ENCODE measurements at regions not wholly inside any gene's neighbourhood (a gene's known extent, or its start where the extent isn't known, plus 50 kb on each side); places are given as distances from the start of the nearest gene placed in this dataset.

DNA sequence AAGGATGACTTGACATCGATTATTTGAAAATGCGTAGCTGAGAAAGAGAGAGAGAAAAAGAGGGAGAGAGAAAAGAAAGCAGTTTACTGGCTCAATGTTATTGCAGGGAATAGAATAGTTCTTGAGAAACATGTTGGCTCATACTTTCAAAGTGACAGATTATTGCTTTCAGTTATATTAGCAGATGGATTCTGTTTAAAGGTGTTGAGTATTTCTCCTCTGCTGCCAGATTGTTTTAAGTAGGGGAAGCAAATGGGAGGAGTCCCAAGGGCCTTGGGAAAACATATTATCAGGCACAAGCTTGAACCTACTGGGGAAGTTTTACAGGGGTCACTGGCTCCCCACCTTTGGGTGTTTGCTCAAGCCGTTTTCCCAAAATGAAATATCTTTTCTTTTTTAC, 203.8 kb upstream of the SRRM4 start (continued):
- TF ChIP-seq, protein P1, sequence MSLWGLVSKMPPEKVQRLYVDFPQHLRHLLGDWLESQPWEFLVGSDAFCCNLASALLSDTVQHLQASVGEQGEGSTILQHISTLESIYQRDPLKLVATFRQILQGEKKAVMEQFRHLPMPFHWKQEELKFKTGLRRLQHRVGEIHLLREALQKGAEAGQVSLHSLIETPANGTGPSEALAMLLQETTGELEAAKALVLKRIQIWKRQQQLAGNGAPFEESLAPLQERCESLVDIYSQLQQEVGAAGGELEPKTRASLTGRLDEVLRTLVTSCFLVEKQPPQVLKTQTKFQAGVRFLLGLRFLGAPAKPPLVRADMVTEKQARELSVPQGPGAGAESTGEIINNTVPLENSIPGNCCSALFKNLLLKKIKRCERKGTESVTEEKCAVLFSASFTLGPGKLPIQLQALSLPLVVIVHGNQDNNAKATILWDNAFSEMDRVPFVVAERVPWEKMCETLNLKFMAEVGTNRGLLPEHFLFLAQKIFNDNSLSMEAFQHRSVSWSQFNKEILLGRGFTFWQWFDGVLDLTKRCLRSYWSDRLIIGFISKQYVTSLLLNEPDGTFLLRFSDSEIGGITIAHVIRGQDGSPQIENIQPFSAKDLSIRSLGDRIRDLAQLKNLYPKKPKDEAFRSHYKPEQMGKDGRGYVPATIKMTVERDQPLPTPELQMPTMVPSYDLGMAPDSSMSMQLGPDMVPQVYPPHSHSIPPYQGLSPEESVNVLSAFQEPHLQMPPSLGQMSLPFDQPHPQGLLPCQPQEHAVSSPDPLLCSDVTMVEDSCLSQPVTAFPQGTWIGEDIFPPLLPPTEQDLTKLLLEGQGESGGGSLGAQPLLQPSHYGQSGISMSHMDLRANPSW (CRISPR knock-in tag; IDR thresholded peaks at IDR 0.05; ENCODE audit: borderline replicate concordance), result no peak
- TF ChIP-seq CREB1 (IDR thresholded peaks at IDR 0.05), result no peak
- TF ChIP-seq CREB1 (CRISPR knock-in tag; IDR thresholded peaks at IDR 0.05), result no peak
- TF ChIP-seq SYNCRIP (IDR thresholded peaks at IDR 0.05; ENCODE audit: insufficient read depth, low read depth, low read length), result no peak

DNA sequence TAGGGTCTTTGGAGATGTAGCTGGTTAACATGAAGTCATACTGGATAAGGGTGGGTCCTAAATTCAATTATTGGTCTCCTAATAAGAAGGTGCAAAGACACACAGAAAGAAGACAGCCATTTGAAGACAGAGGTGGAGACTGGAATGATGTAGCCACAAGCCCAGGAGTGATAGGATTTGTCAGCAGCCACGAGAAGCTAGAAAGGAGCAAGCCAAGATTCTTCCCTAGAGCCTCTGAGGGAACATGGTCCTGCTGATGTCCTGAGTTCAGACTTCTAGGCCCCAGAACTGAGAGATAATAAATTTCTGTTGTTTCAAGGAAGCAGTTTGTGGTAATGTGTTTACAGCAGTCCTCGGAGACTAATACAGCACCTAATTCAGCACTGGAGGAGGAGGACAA, 203.3 kb upstream of the SRRM4 start:
- 24% methylated on average over 2 of the region's 2 CpGs for WGBS (ENCODE audit: low lambda C conversion rate)
- FAIRE-seq, result no peak
- no peaks in the 10 kb centered on the region for H3K36me3 ChIP-seq (replicated peaks in 1 of 2; ENCODE audit: control insufficient read depth in 1 of 2, insufficient read depth in 2 of 2, low read length in 2 of 2)
- H3K4me3 ChIP-seq (replicated peaks in 1 of 3; ENCODE audit: insufficient read depth in 1 of 3, low read depth in 2 of 3, low read length in 3 of 3), result no peak overlapping the region
- in situ Hi-C loops (cut with HindIII; ENCODE audit: extremely low pct_ligation_motif_present, low pct_unique_long_range_greater_than_20kb), result no loop called here
- peaks cover 6 to 28% of the 10 kb centered on the region in 2 experiments; a peak in 4 of 5 replicates for H3K27me3 ChIP-seq (ENCODE audit: control insufficient read depth in 1 of 2, insufficient read depth in 2 of 2, low read length in 2 of 2)
- H4K20me1 ChIP-seq (ENCODE audit: insufficient read depth, low read length), result no peaks in the 10 kb centered on the region
- H3K27ac ChIP-seq (ENCODE audit: extremely low read length, insufficient read depth, low read length), result no peak overlapping the region
- H3K4me2 ChIP-seq (ENCODE audit: low read depth, low read length), result no peak overlapping the region
- intact Hi-C loops (cut with micrococcal nuclease; ENCODE audit: unreplicated experiment), result no loop called here
- no peaks in the 10 kb centered on the region for H3K9me3 ChIP-seq (ENCODE audit: low read length)
- peaks cover 52% of the 10 kb centered on the region for H3K4me1 ChIP-seq (ENCODE audit: insufficient read depth, low read length)
- no TSS peak for BruUV-seq (replicated peaks)
- ChIA-PET CTCF (ENCODE audit: low intra/inter-chr PET ratio, low total read pairs) (no interaction called here), POLR2A (no interaction called here)
- DNase-seq (ENCODE audit: low spot score), result no peak
- no peak for ATAC-seq
- no peak overlapping the region for H2AFZ ChIP-seq (ENCODE audit: low read length)
- no peaks in the 10 kb centered on the region for H3K79me2 ChIP-seq (ENCODE audit: insufficient read depth, low read length)
- no peak overlapping the region for H3K9ac ChIP-seq (ENCODE audit: insufficient read depth, low read depth, low read length)
- TF ChIP-seq, protein P2, sequence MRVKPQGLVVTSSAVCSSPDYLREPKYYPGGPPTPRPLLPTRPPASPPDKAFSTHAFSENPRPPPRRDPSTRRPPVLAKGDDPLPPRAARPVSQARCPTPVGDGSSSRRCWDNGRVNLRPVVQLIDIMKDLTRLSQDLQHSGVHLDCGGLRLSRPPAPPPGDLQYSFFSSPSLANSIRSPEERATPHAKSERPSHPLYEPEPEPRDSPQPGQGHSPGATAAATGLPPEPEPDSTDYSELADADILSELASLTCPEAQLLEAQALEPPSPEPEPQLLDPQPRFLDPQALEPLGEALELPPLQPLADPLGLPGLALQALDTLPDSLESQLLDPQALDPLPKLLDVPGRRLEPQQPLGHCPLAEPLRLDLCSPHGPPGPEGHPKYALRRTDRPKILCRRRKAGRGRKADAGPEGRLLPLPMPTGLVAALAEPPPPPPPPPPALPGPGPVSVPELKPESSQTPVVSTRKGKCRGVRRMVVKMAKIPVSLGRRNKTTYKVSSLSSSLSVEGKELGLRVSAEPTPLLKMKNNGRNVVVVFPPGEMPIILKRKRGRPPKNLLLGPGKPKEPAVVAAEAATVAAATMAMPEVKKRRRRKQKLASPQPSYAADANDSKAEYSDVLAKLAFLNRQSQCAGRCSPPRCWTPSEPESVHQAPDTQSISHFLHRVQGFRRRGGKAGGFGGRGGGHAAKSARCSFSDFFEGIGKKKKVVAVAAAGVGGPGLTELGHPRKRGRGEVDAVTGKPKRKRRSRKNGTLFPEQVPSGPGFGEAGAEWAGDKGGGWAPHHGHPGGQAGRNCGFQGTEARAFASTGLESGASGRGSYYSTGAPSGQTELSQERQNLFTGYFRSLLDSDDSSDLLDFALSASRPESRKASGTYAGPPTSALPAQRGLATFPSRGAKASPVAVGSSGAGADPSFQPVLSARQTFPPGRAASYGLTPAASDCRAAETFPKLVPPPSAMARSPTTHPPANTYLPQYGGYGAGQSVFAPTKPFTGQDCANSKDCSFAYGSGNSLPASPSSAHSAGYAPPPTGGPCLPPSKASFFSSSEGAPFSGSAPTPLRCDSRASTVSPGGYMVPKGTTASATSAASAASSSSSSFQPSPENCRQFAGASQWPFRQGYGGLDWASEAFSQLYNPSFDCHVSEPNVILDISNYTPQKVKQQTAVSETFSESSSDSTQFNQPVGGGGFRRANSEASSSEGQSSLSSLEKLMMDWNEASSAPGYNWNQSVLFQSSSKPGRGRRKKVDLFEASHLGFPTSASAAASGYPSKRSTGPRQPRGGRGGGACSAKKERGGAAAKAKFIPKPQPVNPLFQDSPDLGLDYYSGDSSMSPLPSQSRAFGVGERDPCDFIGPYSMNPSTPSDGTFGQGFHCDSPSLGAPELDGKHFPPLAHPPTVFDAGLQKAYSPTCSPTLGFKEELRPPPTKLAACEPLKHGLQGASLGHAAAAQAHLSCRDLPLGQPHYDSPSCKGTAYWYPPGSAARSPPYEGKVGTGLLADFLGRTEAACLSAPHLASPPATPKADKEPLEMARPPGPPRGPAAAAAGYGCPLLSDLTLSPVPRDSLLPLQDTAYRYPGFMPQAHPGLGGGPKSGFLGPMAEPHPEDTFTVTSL (CRISPR knock-in tag; IDR thresholded peaks at IDR 0.05; ENCODE audit: borderline replicate concordance), result no peak
- TF ChIP-seq RBAK (CRISPR knock-in tag; IDR thresholded peaks at IDR 0.05) (no peak), ZNF790 (CRISPR knock-in tag; IDR thresholded peaks at IDR 0.05; ENCODE audit: borderline replicate concordance) (no peak), SMAD1 (CRISPR knock-in tag; IDR thresholded peaks at IDR 0.05; ENCODE audit: borderline replicate concordance, low read depth) (no peak), ZNF572 (CRISPR knock-in tag; IDR thresholded peaks at IDR 0.05) (no peak)
- TF ChIP-seq, protein P3, sequence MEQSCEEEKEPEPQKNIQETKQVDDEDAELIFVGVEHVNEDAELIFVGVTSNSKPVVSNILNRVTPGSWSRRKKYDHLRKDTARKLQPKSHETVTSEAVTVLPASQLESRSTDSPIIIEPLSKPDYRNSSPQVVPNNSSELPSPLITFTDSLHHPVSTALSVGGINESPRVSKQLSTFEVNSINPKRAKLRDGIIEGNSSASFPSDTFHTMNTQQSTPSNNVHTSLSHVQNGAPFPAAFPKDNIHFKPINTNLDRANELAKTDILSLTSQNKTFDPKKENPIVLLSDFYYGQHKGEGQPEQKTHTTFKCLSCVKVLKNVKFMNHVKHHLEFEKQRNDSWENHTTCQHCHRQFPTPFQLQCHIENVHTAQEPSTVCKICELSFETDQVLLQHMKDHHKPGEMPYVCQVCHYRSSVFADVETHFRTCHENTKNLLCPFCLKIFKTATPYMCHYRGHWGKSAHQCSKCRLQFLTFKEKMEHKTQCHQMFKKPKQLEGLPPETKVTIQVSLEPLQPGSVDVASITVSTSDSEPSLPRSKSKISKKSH (CRISPR knock-in tag; IDR thresholded peaks at IDR 0.05; ENCODE audit: borderline replicate concordance), result no peak
- TF ChIP-seq, protein P4, sequence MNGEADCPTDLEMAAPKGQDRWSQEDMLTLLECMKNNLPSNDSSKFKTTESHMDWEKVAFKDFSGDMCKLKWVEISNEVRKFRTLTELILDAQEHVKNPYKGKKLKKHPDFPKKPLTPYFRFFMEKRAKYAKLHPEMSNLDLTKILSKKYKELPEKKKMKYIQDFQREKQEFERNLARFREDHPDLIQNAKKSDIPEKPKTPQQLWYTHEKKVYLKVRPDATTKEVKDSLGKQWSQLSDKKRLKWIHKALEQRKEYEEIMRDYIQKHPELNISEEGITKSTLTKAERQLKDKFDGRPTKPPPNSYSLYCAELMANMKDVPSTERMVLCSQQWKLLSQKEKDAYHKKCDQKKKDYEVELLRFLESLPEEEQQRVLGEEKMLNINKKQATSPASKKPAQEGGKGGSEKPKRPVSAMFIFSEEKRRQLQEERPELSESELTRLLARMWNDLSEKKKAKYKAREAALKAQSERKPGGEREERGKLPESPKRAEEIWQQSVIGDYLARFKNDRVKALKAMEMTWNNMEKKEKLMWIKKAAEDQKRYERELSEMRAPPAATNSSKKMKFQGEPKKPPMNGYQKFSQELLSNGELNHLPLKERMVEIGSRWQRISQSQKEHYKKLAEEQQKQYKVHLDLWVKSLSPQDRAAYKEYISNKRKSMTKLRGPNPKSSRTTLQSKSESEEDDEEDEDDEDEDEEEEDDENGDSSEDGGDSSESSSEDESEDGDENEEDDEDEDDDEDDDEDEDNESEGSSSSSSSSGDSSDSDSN (CRISPR knock-in tag; IDR thresholded peaks at IDR 0.05), result no peak
